Lower lobe of right lung (tissue), 2 donors: ENCODE measurements at regions not wholly inside any gene's neighbourhood (a gene's known extent, or its start where the extent isn't known, plus 50 kb on each side); places are given as distances from the start of the nearest gene placed in this dataset.

Experiments
- ATAC-seq, 2 donors: fragments of 200-7000 bp; cut with Tn5 transposase; one replicate each; pipeline ENCODE4 v1.9.1; 2020 to 2022; ENCODE audit warnings: mild to moderate bottlenecking in 2 of 2, moderate library complexity in 2 of 2
- DNase-seq: peaks from one replicate; pipeline ENCODE4 v3.0.0-alpha.2; 2020
- H3K27ac ChIP-seq: fragments of 200-600 bp; one replicate; pipeline ENCODE4 v1.8.0; 2022
- H3K27me3 ChIP-seq: fragments of 200-600 bp; one replicate; pipeline ENCODE4 v1.8.0; 2022; ENCODE audit warnings: low read depth
- H3K36me3 ChIP-seq: fragments of 200-600 bp; one replicate; pipeline ENCODE4 v1.8.0; 2022; ENCODE audit warnings: mild to moderate bottlenecking
- H3K4me1 ChIP-seq: fragments of 200-600 bp; one replicate; pipeline ENCODE4 v1.8.0; 2022
- H3K4me3 ChIP-seq: fragments of 200-600 bp; one replicate; pipeline ENCODE4 v1.8.0; 2022; ENCODE audit warnings: mild to moderate bottlenecking
- H3K9me3 ChIP-seq: fragments of 200-600 bp; one replicate; pipeline ENCODE4 v1.8.0; 2022
- CTCF ChIP-seq: fragments of 200-600 bp; IDR thresholded peaks from one replicate; pipeline ENCODE4 v1.8.0; 2022; ENCODE audit warnings: antibody characterized with exemption, mild to moderate bottlenecking
- intact Hi-C: fragments of 100-400 bp; cut with DNase I; formaldehyde crosslinking; loops from one replicate; pipeline ENCODE4 v1.11.0; 2022
- donor health status: DM: no; HTN: yes; CAD: no; lungs with severe emphysema.

GRCh38 chr5:107146901-107147300 lies 523.8 kb downstream of the EFNA5 start:
- Histone ChIP-seq H3K4me3 (no peak overlapping the region), H3K9me3 (no peaks in the 10 kb centered on the region), H3K27me3 (no peaks in the 10 kb centered on the region), H3K36me3 (no peaks in the 10 kb centered on the region), H3K4me1 (no peaks in the 10 kb centered on the region), H3K27ac (no peak overlapping the region)
- intact Hi-C loops, result no loop called here
- no peak for DNase-seq
- no peak for TF ChIP-seq CTCF
- ATAC-seq, result no peak

- TF ChIP-seq CTCF, result no peak
- intact Hi-C loops, result no loop called here
- H3K27ac ChIP-seq, result no peak overlapping the region
- no peaks in the 10 kb centered on the region for H3K4me1 ChIP-seq
- no peaks in the 10 kb centered on the region for H3K27me3 ChIP-seq
- ATAC-seq (no peak), DNase-seq (no peak)
- no peaks in the 10 kb centered on the region for H3K36me3 ChIP-seq
- H3K4me3 ChIP-seq, result no peak overlapping the region
- H3K9me3 ChIP-seq, result peaks cover 10% of the 10 kb centered on the region
Observed at GRCh38 chr5:107135391-107135790, 535.3 kb downstream of the EFNA5 start.

GRCh38 chr5:107134931-107135330 lies 535.8 kb downstream of the EFNA5 start:
- ATAC-seq (no peak), DNase-seq (no peak)
- Histone ChIP-seq H3K9me3 (peaks cover 5% of the 10 kb centered on the region), H3K27me3 (no peaks in the 10 kb centered on the region), H3K36me3 (no peaks in the 10 kb centered on the region), H3K4me3 (no peak overlapping the region), H3K4me1 (no peaks in the 10 kb centered on the region), H3K27ac (no peak overlapping the region)
- intact Hi-C loops, result no loop called here
- TF ChIP-seq CTCF, result no peak

GRCh38 chr5:107129051-107129450 lies 541.7 kb downstream of the EFNA5 start:
- DNase-seq (no peak), ATAC-seq (no peak)
- H3K27me3 ChIP-seq, result no peaks in the 10 kb centered on the region
- no peak for TF ChIP-seq CTCF
- no peaks in the 10 kb centered on the region for H3K9me3 ChIP-seq
- no peaks in the 10 kb centered on the region for H3K36me3 ChIP-seq
- intact Hi-C loops, result no loop called here
- no peaks in the 10 kb centered on the region for H3K4me1 ChIP-seq
- H3K27ac ChIP-seq, result no peak overlapping the region
- no peak overlapping the region for H3K4me3 ChIP-seq

DNA sequence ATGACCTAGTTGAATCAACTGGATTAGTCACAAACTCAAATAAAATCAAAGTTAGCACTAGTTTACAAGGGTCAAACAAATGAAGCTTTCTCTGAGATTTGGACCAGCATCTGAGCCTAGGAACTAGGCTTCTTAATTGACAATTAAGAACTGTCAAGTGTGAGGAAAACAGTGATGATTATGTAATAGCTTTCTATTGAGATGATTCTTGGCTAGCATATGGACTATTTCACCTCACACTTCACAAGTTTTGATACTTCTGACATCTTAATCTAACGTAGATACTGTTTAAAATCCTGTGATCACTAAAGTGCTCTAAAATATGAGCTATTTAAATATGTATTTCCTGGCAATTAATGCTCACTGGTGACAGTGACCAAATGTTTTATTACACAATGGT lies 542.9 kb downstream of the EFNA5 start:
- Histone ChIP-seq H3K4me3 (no peak overlapping the region), H3K27ac (no peak overlapping the region), H3K9me3 (no peaks in the 10 kb centered on the region), H3K27me3 (no peaks in the 10 kb centered on the region), H3K4me1 (no peaks in the 10 kb centered on the region), H3K36me3 (no peaks in the 10 kb centered on the region)
- ATAC-seq, result no peak
- DNase-seq, result no peak
- intact Hi-C loops, result no loop called here
- no peak for TF ChIP-seq CTCF

- no peak for ATAC-seq
- intact Hi-C loops, result no loop called here
- no peak overlapping the region for H3K4me3 ChIP-seq
- no peak overlapping the region for H3K27ac ChIP-seq
- H3K4me1 ChIP-seq, result no peaks in the 10 kb centered on the region
- no peaks in the 10 kb centered on the region for H3K36me3 ChIP-seq
- no peak for TF ChIP-seq CTCF
- no peaks in the 10 kb centered on the region for H3K27me3 ChIP-seq
- no peaks in the 10 kb centered on the region for H3K9me3 ChIP-seq
- DNase-seq, result no peak
Observed at GRCh38 chr5:107126341-107126740, 544.4 kb downstream of the EFNA5 start.
